NCI-H2081 (cell line): ENCODE measurements at regions not wholly inside any gene's neighbourhood (a gene's known extent, or its start where the extent isn't known, plus 50 kb on each side); places are given as distances from the start of the nearest gene placed in this dataset.
"Not testable (repeated sequence)": the region's sequence is repeated elsewhere in the genome, so short reads cannot be mapped to it uniquely, and the experiment has no call there.

ENCODE experiments used
- DNase-seq, 2 experiments: peaks; one replicate each; lab custom pipeline; 2025; lab: John Stamatoyannopoulos, UW

GRCh38 chr5:20370061-20370460, 382.1 kb upstream of the CDH18 start:
- no peak for DNase-seq

- DNase-seq, result no peak
Measured at GRCh38 chr5:20369518-20369885, 381.5 kb upstream of the CDH18 start.

GRCh38 chr5:20368571-20369517, 380.8 kb upstream of the CDH18 start:
- no peak for DNase-seq

GRCh38 chr5:20367178-20367577, 379.2 kb upstream of the CDH18 start:
- DNase-seq, result peak; percentile 58 to 72

GRCh38 chr5:20360263-20360662, 372.3 kb upstream of the CDH18 start:
- DNase-seq, result peak; percentile 66 to 89

- no peak for DNase-seq
Measured at GRCh38 chr5:20359377-20359776, 371.4 kb upstream of the CDH18 start.

GRCh38 chr5:20353499-20353898, 365.5 kb upstream of the CDH18 start:
- no peak for DNase-seq

- DNase-seq, result no peak
Measured at GRCh38 chr5:20351849-20352248, 363.8 kb upstream of the CDH18 start.

GRCh38 chr5:20348321-20348720, 360.3 kb upstream of the CDH18 start:
- DNase-seq, result no peak

GRCh38 chr5:20347334-20347733, 359.3 kb upstream of the CDH18 start:
- DNase-seq, result no peak

- no peak for DNase-seq
Measured at GRCh38 chr5:20340126-20340525, 352.1 kb upstream of the CDH18 start.

- no peak for DNase-seq
Measured at GRCh38 chr5:20335978-20336377, 348.0 kb upstream of the CDH18 start.

GRCh38 chr5:20331826-20332225, 343.8 kb upstream of the CDH18 start:
- DNase-seq, result no peak

GRCh38 chr5:20323323-20323722, 335.3 kb upstream of the CDH18 start:
- DNase-seq, result peak in 1 of 2 experiments; percentile 21

GRCh38 chr5:20307391-20307790, 319.4 kb upstream of the CDH18 start:
- DNase-seq, result no peak

- no peak for DNase-seq
Measured at GRCh38 chr5:20305463-20305862, 317.5 kb upstream of the CDH18 start.

- DNase-seq, result not testable (repeated sequence)
Measured at GRCh38 chr5:20304570-20304969, 316.6 kb upstream of the CDH18 start.

GRCh38 chr5:20300110-20300509, 312.1 kb upstream of the CDH18 start:
- no peak for DNase-seq

GRCh38 chr5:20294696-20295095, 306.7 kb upstream of the CDH18 start:
- no peak for DNase-seq

GRCh38 chr5:20291766-20292165, 303.8 kb upstream of the CDH18 start:
- DNase-seq, result no peak

GRCh38 chr5:20287640-20288039, 299.6 kb upstream of the CDH18 start:
- DNase-seq, result no peak

GRCh38 chr5:20286512-20286911, 298.5 kb upstream of the CDH18 start:
- no peak for DNase-seq

GRCh38 chr5:20276959-20277263, 288.9 kb upstream of the CDH18 start:
- no peak for DNase-seq
